DND-41 (cell line): ENCODE measurements at regions not wholly inside any gene's neighbourhood (a gene's known extent, or its start where the extent isn't known, plus 50 kb on each side); places are given as distances from the start of the nearest gene placed in this dataset.

Source experiments
- CTCF ChIP-seq: IDR thresholded peaks from 2 replicates; pipeline ENCODE4 v1.5.1; 2012; ENCODE audit warnings: borderline replicate concordance, low read length, moderate library complexity, mild to moderate bottlenecking; ENCODE audit not compliant: poor library complexity, severe bottlenecking; ENCODE audit errors: extremely low read depth
- EZH2 ChIP-seq: IDR thresholded peaks from 3 replicates; pipeline ENCODE4 v1.6.1; 2012; ENCODE audit warnings: borderline replicate concordance, low read depth, mild to moderate bottlenecking, moderate library complexity, low read length, inconsistent platforms; ENCODE audit not compliant: severe bottlenecking

- TF ChIP-seq CTCF (no peak), EZH2 (no peak)
These were observed 126.9 kb upstream of the TMPRSS2 start for GRCh38 chr21:41634858-41635257.
